PFSK-1 (cell line): ENCODE measurements at regions not wholly inside any gene's neighbourhood (a gene's known extent, or its start where the extent isn't known, plus 50 kb on each side); places are given as distances from the start of the nearest gene placed in this dataset.

Experiments
- FOXP2 ChIP-seq: optimal IDR thresholded peaks from 2 replicates; pipeline ENCODE3; 2011; ENCODE audit warnings: borderline replicate concordance, control low read depth, inconsistent platforms; ENCODE audit not compliant: insufficient read depth; ENCODE audit errors: extremely low read length, extremely low read depth
- POLR2AphosphoS5 ChIP-seq: IDR thresholded peaks from 2 replicates; pipeline ENCODE4 v1.6.1; 2012; ENCODE audit warnings: low read depth, mild to moderate bottlenecking, control low read depth, low read length, moderate library complexity
- REST ChIP-seq, 2 experiments: IDR thresholded peaks; 2 replicates each; pipeline versions ENCODE4 v1.6.1 to v1.8.0; 2011 to 2012; ENCODE audit warnings: low read depth in 2 of 2, low read length in 2 of 2, control low read depth in 1 of 2, inconsistent platforms in 1 of 2, mild to moderate bottlenecking in 1 of 2, moderate library complexity in 1 of 2; ENCODE audit not compliant: insufficient read depth in 1 of 2
- SIN3A ChIP-seq: IDR thresholded peaks from 2 replicates; pipeline ENCODE4 v1.6.1; 2012; ENCODE audit warnings: mild to moderate bottlenecking, low read length, moderate library complexity, borderline replicate concordance; ENCODE audit not compliant: insufficient read depth
- TAF1 ChIP-seq: IDR thresholded peaks from 2 replicates; pipeline ENCODE4 v1.6.1; 2012; ENCODE audit warnings: low read length, control low read depth, borderline replicate concordance; ENCODE audit not compliant: insufficient read depth

GRCh38 chr17:79258041-79258440 is 183.4 kb downstream of the ENGASE start:
- no peak for TF ChIP-seq SIN3A
- TF ChIP-seq FOXP2: no peak
- no peak for TF ChIP-seq POLR2AphosphoS5
- no peak for TF ChIP-seq TAF1
- TF ChIP-seq REST (IDR thresholded peaks at IDR 0.05; ENCODE audit: insufficient read depth in 1 of 2, low read depth in 2 of 2, low read length in 2 of 2): no peak

- TF ChIP-seq SIN3A: no peak
- TF ChIP-seq REST (IDR thresholded peaks at IDR 0.05; ENCODE audit: insufficient read depth in 1 of 2, low read depth in 2 of 2, low read length in 2 of 2): no peak
- TF ChIP-seq POLR2AphosphoS5: no peak
- no peak for TF ChIP-seq TAF1
- TF ChIP-seq FOXP2: no peak
Observed at GRCh38 chr17:79255926-79256585, 181.4 kb downstream of the ENGASE start.

GRCh38 chr17:79255456-79255855 is 180.8 kb downstream of the ENGASE start:
- TF ChIP-seq POLR2AphosphoS5: no peak
- no peak for TF ChIP-seq SIN3A
- TF ChIP-seq TAF1: no peak
- TF ChIP-seq REST (IDR thresholded peaks at IDR 0.05; ENCODE audit: insufficient read depth in 1 of 2, low read depth in 2 of 2, low read length in 2 of 2): no peak
- TF ChIP-seq FOXP2: no peak

- TF ChIP-seq TAF1 (no peak), FOXP2 (no peak), POLR2AphosphoS5 (no peak), SIN3A (no peak), REST (IDR thresholded peaks at IDR 0.05; ENCODE audit: insufficient read depth in 1 of 2, low read depth in 2 of 2, low read length in 2 of 2) (no peak)
Observed at GRCh38 chr17:79255046-79255445, 180.4 kb downstream of the ENGASE start.

GRCh38 chr17:79252886-79253285 is 178.3 kb downstream of the ENGASE start:
- no peak for TF ChIP-seq FOXP2
- TF ChIP-seq POLR2AphosphoS5: no peak
- TF ChIP-seq TAF1: no peak
- TF ChIP-seq SIN3A: no peak
- TF ChIP-seq REST (IDR thresholded peaks at IDR 0.05; ENCODE audit: insufficient read depth in 1 of 2, low read depth in 2 of 2, low read length in 2 of 2): no peak
